22Rv1 (cell line): ENCODE measurements at regions not wholly inside any gene's neighbourhood (a gene's known extent, or its start where the extent isn't known, plus 50 kb on each side); places are given as distances from the start of the nearest gene placed in this dataset.

ENCODE experiments used
- CTCF ChIP-seq: fragments of 450-650 bp; IDR thresholded peaks from 2 replicates; pipeline ENCODE4 v1.5.1; 2017; ENCODE audit warnings: mild to moderate bottlenecking
- ZFX ChIP-seq: fragments of 450-650 bp; IDR thresholded peaks from 2 replicates; pipeline ENCODE4 v1.6.1; 2017; ENCODE audit warnings: antibody characterized with exemption, borderline replicate concordance

- TF ChIP-seq CTCF: no peak
- no peak for TF ChIP-seq ZFX
Measured at GRCh38 chr22:46026899-46027210, 49.9 kb upstream of the WNT7B start.
